ENCODE measurements at regions not wholly inside any gene's neighbourhood (a gene's known extent, or its start where the extent isn't known, plus 50 kb on each side); places are given as distances from the start of the nearest gene placed in this dataset.

- H3K4me3 ChIP-seq: no peak overlapping the region
- no peaks in the 10 kb centered on the region for H3K9me3 ChIP-seq
- intact Hi-C loops (cut with DNase I, micrococcal nuclease): no loop called here
- ATAC-seq (no peak), DNase-seq (no peak)
- H3K36me3 ChIP-seq (ENCODE audit: low read depth): no peaks in the 10 kb centered on the region
- TF ChIP-seq CTCF (IDR thresholded peaks at IDR 0.05): no peak
- H3K4me1 ChIP-seq (ENCODE audit: low read depth): no peaks in the 10 kb centered on the region
Observed at GRCh38 chr3:117736846-117737245, 1027.3 kb downstream of the TUSC7 start.

DNA sequence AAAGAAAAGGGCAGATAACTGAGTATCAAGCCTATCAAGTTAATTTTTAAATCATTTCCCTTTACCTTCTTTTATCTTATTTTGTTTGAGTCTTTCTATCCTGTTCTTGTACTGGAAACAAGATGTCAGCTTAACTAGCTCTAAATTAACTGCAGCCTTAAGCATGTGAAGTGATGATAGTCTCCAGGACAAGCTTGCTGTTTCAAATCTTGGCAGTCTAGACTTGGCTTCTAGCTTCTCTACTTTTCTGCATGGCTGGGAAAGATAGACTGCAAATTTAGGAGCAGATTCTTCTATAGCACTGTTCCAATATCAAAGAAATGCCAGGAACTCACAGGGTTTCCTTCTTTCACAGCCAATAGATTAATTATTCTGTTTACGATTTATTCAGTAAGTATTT is 1034.4 kb downstream of the TUSC7 start:
- Histone ChIP-seq H3K4me3 (no peak overlapping the region), H3K9me3 (no peaks in the 10 kb centered on the region), H3K4me1 (ENCODE audit: low read depth) (no peaks in the 10 kb centered on the region), H3K36me3 (ENCODE audit: low read depth) (no peaks in the 10 kb centered on the region)
- no peak for TF ChIP-seq CTCF (IDR thresholded peaks at IDR 0.05)
- ATAC-seq: no peak
- DNase-seq: no peak
- intact Hi-C loops (cut with DNase I, micrococcal nuclease): no loop called here

DNA sequence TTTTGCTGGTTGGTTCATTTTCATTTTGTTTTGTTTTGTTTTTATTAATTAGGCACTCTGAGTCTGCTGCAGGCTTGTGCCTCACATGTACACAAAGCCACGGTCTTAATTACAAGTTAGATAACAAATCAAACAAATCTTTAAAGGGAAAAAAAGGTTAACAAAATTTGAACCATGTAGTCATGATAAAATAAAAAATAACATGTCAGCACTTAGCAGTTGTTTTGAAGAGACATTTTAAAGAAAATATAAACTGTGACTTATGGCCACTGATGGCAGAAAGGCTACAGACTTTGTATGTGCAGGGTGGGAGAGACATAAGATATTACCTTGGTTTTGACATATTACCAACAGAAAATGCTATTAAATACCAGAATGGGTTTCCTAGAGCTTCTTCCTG is 1035.4 kb downstream of the TUSC7 start:
- no peak for TF ChIP-seq CTCF (IDR thresholded peaks at IDR 0.05)

DNA sequence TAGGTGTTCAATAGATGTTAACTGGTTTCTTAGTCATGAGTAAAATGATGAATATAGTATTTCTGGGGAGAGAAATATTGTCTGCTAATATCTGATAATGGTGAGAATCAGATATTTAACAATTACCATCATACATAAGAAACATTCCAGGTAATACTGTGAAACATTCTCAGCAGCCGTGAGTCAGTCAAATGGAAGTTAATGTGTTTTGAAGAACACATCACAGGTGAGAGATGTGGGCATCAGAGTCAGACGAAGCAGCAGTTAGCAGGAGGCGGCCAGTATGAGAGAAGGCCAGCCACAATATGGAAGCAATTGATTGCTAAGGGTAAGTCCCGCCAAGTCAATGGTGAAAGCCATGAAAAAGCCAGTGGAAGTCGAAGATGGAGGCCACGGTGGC is 1035.9 kb downstream of the TUSC7 start:
- no peak for TF ChIP-seq CTCF (IDR thresholded peaks at IDR 0.05)
- no peaks in the 10 kb centered on the region for H3K4me1 ChIP-seq (ENCODE audit: low read depth)
- H3K9me3 ChIP-seq: no peaks in the 10 kb centered on the region
- no peak for DNase-seq
- no peak overlapping the region for H3K4me3 ChIP-seq
- ATAC-seq: no peak
- no peaks in the 10 kb centered on the region for H3K36me3 ChIP-seq (ENCODE audit: low read depth)
- intact Hi-C loops (cut with DNase I, micrococcal nuclease): no loop called here

More for the DNA sequence above, 1035.4 kb downstream of the TUSC7 start:
- Histone ChIP-seq H3K4me3 (no peak overlapping the region), H3K36me3 (ENCODE audit: low read depth) (no peaks in the 10 kb centered on the region), H3K9me3 (no peaks in the 10 kb centered on the region), H3K4me1 (ENCODE audit: low read depth) (no peaks in the 10 kb centered on the region)
- no peak for DNase-seq
- intact Hi-C loops (cut with DNase I, micrococcal nuclease): no loop called here
- ATAC-seq: no peak

DNA sequence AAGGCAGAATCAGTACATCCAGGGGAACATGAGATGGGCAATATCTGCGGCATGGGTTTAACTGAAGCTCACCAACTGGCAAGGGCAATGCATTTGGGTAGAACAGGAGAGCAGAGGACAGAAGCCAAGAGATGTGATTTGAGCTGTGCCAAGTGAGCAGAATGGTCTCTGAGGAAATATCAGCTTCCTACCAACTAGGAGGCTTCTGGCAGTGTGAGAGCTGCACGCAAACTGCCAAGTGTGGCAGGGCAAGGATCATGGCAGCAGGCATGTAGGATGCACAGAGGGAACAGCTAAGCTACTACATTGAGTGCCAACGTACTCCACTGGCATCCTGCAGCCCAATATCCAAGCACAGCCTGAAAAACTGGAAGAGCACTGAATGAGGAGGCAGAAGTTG is 1036.5 kb downstream of the TUSC7 start:
- DNase-seq (no peak), ATAC-seq (no peak)
- H3K4me3 ChIP-seq: no peak overlapping the region
- intact Hi-C loops (cut with DNase I, micrococcal nuclease): no loop called here
- no peaks in the 10 kb centered on the region for H3K9me3 ChIP-seq
- TF ChIP-seq CTCF (IDR thresholded peaks at IDR 0.05): no peak
- no peaks in the 10 kb centered on the region for H3K36me3 ChIP-seq (ENCODE audit: low read depth)
- no peaks in the 10 kb centered on the region for H3K4me1 ChIP-seq (ENCODE audit: low read depth)

- DNase-seq: no peak
- no peak for ATAC-seq
- no peaks in the 10 kb centered on the region for H3K36me3 ChIP-seq (ENCODE audit: low read depth)
- H3K9me3 ChIP-seq: no peaks in the 10 kb centered on the region
- no peaks in the 10 kb centered on the region for H3K4me1 ChIP-seq (ENCODE audit: low read depth)
- intact Hi-C loops (cut with DNase I, micrococcal nuclease): no loop called here
- no peak for TF ChIP-seq CTCF (IDR thresholded peaks at IDR 0.05)
- no peak overlapping the region for H3K4me3 ChIP-seq
Observed at GRCh38 chr3:117748131-117748530, 1038.6 kb downstream of the TUSC7 start.
